GM19351 (cell line): ENCODE measurements at regions not wholly inside any gene's neighbourhood (a gene's known extent, or its start where the extent isn't known, plus 50 kb on each side); places are given as distances from the start of the nearest gene placed in this dataset.
A peak's percentile ranks its signal among the peaks of the same experiment; 100 is the strongest.
"Not testable (repeated sequence)": the region's sequence is repeated elsewhere in the genome, so short reads cannot be mapped to it uniquely, and the experiment has no call there.

Experiments used
- ATAC-seq: cut with Tn5 transposase; IDR thresholded peaks from one replicate; pipeline ENCODE4 v1.9.1; 2021; ENCODE audit warnings: mild to moderate bottlenecking, moderate library complexity; ENCODE audit not compliant: unreplicated experiment

- ATAC-seq = no peak
These were observed 198.8 kb upstream of the NOX3 start for GRCh38 chr6:155654474-155654873.

GRCh38 chr6:155648301-155648700 is 192.7 kb upstream of the NOX3 start:
- no peak for ATAC-seq

- ATAC-seq = no peak
These were observed 191.7 kb upstream of the NOX3 start for GRCh38 chr6:155647354-155647753.

GRCh38 chr6:155646443-155646842 is 190.8 kb upstream of the NOX3 start:
- no peak for ATAC-seq

GRCh38 chr6:155645325-155645724 is 189.7 kb upstream of the NOX3 start:
- no peak for ATAC-seq

GRCh38 chr6:155641603-155642002 is 186.0 kb upstream of the NOX3 start:
- ATAC-seq = no peak

- ATAC-seq = no peak
These were observed 182.6 kb upstream of the NOX3 start for GRCh38 chr6:155638200-155638599.

- no peak for ATAC-seq
These were observed 179.8 kb upstream of the NOX3 start for GRCh38 chr6:155635416-155635815.

- no peak for ATAC-seq
These were observed 174.4 kb upstream of the NOX3 start for GRCh38 chr6:155630085-155630484.

- ATAC-seq = no peak
These were observed 174.0 kb upstream of the NOX3 start for GRCh38 chr6:155629652-155630051.

- ATAC-seq = peak; percentile 97
These were observed 172.7 kb upstream of the NOX3 start for GRCh38 chr6:155628306-155628705.

- not testable (repeated sequence) for ATAC-seq
These were observed 172.1 kb upstream of the NOX3 start for GRCh38 chr6:155627722-155628212.

GRCh38 chr6:155623450-155624178 is 168.0 kb upstream of the NOX3 start:
- no peak for ATAC-seq

- ATAC-seq = no peak
These were observed 159.0 kb upstream of the NOX3 start for GRCh38 chr6:155614606-155615005.

- ATAC-seq = no peak
These were observed 156.1 kb upstream of the NOX3 start for GRCh38 chr6:155611742-155612141.

GRCh38 chr6:155604991-155605390 is 149.4 kb upstream of the NOX3 start:
- ATAC-seq = no peak

- no peak for ATAC-seq
These were observed 143.9 kb upstream of the NOX3 start for GRCh38 chr6:155599561-155599960.

GRCh38 chr6:155599160-155599559 is 143.5 kb upstream of the NOX3 start:
- ATAC-seq = no peak

GRCh38 chr6:155595284-155595683 is 139.6 kb upstream of the NOX3 start:
- no peak for ATAC-seq

- no peak for ATAC-seq
These were observed 136.1 kb upstream of the NOX3 start for GRCh38 chr6:155591741-155592140.

GRCh38 chr6:155589190-155589589 is 133.6 kb upstream of the NOX3 start:
- no peak for ATAC-seq

GRCh38 chr6:155587817-155588216 is 132.2 kb upstream of the NOX3 start:
- ATAC-seq = no peak

- ATAC-seq = no peak
These were observed 130.5 kb upstream of the NOX3 start for GRCh38 chr6:155586090-155586489.
